Fibroblast of lung (primary cell): ENCODE measurements at regions not wholly inside any gene's neighbourhood (a gene's known extent, or its start where the extent isn't known, plus 50 kb on each side); places are given as distances from the start of the nearest gene placed in this dataset.

ENCODE experiments used
- DNase-seq, 2 donors: peaks; one replicate each; pipeline versions ENCODE4 v3.0.0 to v3.0.0-alpha.2; 2010; ENCODE audit warnings: low read depth in 2 of 2
- H2AFZ ChIP-seq: 2 replicates; pipeline ENCODE4 v1.5.1; 2012; ENCODE audit warnings: low read length, control low read depth, inconsistent platforms
- H3K27ac ChIP-seq: 2 replicates; pipeline ENCODE4 v1.5.1; 2011; ENCODE audit warnings: low read length, control low read depth; ENCODE audit not compliant: insufficient read depth
- H3K27me3 ChIP-seq: 2 replicates; pipeline ENCODE4 v1.5.1; 2011; ENCODE audit warnings: mild to moderate bottlenecking, low read length; ENCODE audit not compliant: control insufficient read depth, insufficient read depth
- H3K36me3 ChIP-seq: 2 replicates; pipeline ENCODE4 v1.5.1; 2011; ENCODE audit warnings: low read length; ENCODE audit not compliant: control insufficient read depth, insufficient read depth
- H3K4me1 ChIP-seq: 2 replicates; pipeline ENCODE4 v1.5.1; 2011; ENCODE audit warnings: low read length; ENCODE audit not compliant: control insufficient read depth, insufficient read depth; ENCODE audit errors: extremely low read depth
- H3K4me2 ChIP-seq: 2 replicates; pipeline ENCODE4 v1.5.1; 2011; ENCODE audit warnings: low read length, control low read depth; ENCODE audit not compliant: insufficient read depth; ENCODE audit errors: extremely low read depth
- H3K4me3 ChIP-seq, 4 experiments: fragments of 200-600 bp in 1 of 4; sonication (generic) in 1 of 4; replicated peaks in 1 of 4; 2 replicates each; pipeline ENCODE4 v1.5.1; 2011 to 2016; ENCODE audit warnings: low read length in 4 of 4, low read depth in 3 of 4, mild to moderate bottlenecking in 3 of 4, control low read depth in 2 of 4, inconsistent platforms in 1 of 4, mixed read lengths in 1 of 4; ENCODE audit not compliant: insufficient read depth in 1 of 4; ENCODE audit errors: control extremely low read depth in 1 of 4
- H3K79me2 ChIP-seq: 2 replicates; pipeline ENCODE4 v1.5.1; 2012; ENCODE audit warnings: mild to moderate bottlenecking, low read length, inconsistent platforms; ENCODE audit not compliant: control insufficient read depth, insufficient read depth
- H3K9ac ChIP-seq: 2 replicates; pipeline ENCODE4 v1.5.1; 2011; ENCODE audit warnings: mild to moderate bottlenecking, low read length, control low read depth; ENCODE audit not compliant: insufficient read depth
- H3K9me3 ChIP-seq: 2 replicates; pipeline ENCODE4 v1.5.1; 2012; ENCODE audit warnings: low read depth, low read length; ENCODE audit not compliant: control insufficient read depth, insufficient read depth
- H4K20me1 ChIP-seq: 2 replicates; pipeline ENCODE4 v1.5.1; 2011; ENCODE audit warnings: low read length; ENCODE audit not compliant: control insufficient read depth, insufficient read depth; ENCODE audit errors: extremely low read depth
- EZH2 ChIP-seq: IDR thresholded peaks from 2 replicates; pipeline ENCODE4 v1.5.1; 2012; ENCODE audit warnings: low read length, control low read depth, mild to moderate bottlenecking; ENCODE audit errors: missing control alignments
- TF ChIP-seq, protein P1 (sequence below), 2 donors: IDR thresholded peaks in 1 of 2; conservative IDR thresholded peaks in 1 of 2; 1 replicate in 1 of 2; 2 replicates in 1 of 2; pipeline ENCODE4 v1.5.1; 2011 to 2012; ENCODE audit warnings: low read length in 2 of 2, control low read depth in 1 of 2, inconsistent platforms in 1 of 2, low read depth in 1 of 2, mild to moderate bottlenecking in 1 of 2

DNA sequence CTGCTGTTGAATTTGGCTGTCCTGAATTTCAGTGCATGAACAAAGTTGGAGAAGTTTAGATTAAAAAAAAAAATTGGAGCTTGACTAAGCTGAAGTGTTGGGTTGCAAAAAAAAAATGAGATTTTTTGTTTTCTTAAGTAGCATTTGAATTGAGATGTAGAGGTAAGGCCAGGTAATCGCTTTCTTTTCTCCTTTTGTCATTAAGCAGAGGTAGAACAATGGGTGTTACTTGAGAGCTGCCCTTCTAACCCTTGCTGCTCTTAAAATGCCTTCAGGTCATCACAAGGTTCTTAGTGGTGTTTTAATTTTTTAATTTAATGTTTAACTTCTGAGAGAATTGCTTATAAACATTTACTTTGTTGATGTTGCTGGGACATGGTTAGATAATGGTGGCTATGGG is 84.1 kb upstream of the PRDM1 start:
- Histone ChIP-seq H3K4me2 (no peak overlapping the region), H3K9me3 (no peaks in the 10 kb centered on the region), H3K27me3 (no peaks in the 10 kb centered on the region), H3K27ac (no peak overlapping the region), H3K4me3 (no peak overlapping the region), H3K79me2 (no peaks in the 10 kb centered on the region), H2AFZ (no peak overlapping the region), H4K20me1 (no peaks in the 10 kb centered on the region), H3K9ac (no peak overlapping the region), H3K4me1 (peaks cover 3% of the 10 kb centered on the region), H3K36me3 (no peaks in the 10 kb centered on the region)
- no peak for DNase-seq
- TF ChIP-seq EZH2 = no peak
- TF ChIP-seq, protein P1, sequence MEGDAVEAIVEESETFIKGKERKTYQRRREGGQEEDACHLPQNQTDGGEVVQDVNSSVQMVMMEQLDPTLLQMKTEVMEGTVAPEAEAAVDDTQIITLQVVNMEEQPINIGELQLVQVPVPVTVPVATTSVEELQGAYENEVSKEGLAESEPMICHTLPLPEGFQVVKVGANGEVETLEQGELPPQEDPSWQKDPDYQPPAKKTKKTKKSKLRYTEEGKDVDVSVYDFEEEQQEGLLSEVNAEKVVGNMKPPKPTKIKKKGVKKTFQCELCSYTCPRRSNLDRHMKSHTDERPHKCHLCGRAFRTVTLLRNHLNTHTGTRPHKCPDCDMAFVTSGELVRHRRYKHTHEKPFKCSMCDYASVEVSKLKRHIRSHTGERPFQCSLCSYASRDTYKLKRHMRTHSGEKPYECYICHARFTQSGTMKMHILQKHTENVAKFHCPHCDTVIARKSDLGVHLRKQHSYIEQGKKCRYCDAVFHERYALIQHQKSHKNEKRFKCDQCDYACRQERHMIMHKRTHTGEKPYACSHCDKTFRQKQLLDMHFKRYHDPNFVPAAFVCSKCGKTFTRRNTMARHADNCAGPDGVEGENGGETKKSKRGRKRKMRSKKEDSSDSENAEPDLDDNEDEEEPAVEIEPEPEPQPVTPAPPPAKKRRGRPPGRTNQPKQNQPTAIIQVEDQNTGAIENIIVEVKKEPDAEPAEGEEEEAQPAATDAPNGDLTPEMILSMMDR (conservative IDR thresholded peaks at IDR 0.05 in 1 of 2, IDR thresholded peaks at IDR 0.05 in 1 of 2; ENCODE audit: low read depth in 1 of 2, low read length in 2 of 2) = no peak

DNA sequence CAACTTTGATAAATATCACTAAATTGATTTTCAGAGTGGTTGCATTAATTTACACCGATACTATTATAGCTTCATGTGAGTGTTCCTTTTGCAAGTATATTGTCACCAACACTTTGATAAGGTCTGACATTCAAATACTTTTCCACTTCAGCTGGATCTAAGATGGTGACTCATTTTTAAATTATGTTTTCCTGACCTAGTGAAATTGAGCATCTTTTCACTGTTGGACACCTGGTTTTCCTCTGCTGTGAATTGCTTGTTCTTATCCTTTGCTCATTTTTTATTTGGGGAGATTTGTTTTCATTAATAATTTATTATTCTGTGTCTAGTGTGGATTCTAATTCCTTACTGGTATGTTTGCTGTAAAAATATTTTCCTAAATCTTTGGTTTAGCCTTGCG is 85.2 kb upstream of the PRDM1 start:
- H2AFZ ChIP-seq = no peak overlapping the region
- no peak overlapping the region for H3K4me2 ChIP-seq
- H3K27ac ChIP-seq = no peak overlapping the region
- no peaks in the 10 kb centered on the region for H3K36me3 ChIP-seq
- no peak overlapping the region for H3K4me3 ChIP-seq
- H3K4me1 ChIP-seq = peaks cover under 1% of the 10 kb centered on the region
- no peaks in the 10 kb centered on the region for H3K9me3 ChIP-seq
- no peaks in the 10 kb centered on the region for H4K20me1 ChIP-seq
- no peaks in the 10 kb centered on the region for H3K27me3 ChIP-seq
- no peaks in the 10 kb centered on the region for H3K79me2 ChIP-seq
- H3K9ac ChIP-seq = no peak overlapping the region
- TF ChIP-seq, protein P1 (conservative IDR thresholded peaks at IDR 0.05 in 1 of 2, IDR thresholded peaks at IDR 0.05 in 1 of 2; ENCODE audit: low read depth in 1 of 2, low read length in 2 of 2) = no peak
- TF ChIP-seq EZH2 = no peak
- DNase-seq = no peak

DNA sequence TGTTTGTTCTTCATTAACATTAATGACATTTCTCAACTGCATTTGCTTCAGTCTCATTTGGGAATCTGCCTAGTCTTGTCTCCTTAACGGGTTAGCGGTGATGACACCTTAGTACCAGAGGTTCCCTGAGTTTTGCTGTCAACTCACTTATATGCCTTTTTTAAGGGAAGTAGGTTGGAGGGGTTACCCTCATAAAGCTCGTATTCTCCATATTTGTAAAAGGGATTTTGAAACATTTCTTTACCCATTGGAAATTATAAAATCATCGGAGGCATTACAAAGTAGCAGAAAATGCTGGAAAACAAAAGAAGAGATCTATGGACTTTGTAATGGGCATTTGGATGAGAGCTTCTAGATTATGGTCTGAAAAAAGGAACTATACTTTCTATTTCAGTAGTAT is 88.7 kb upstream of the PRDM1 start:
- Histone ChIP-seq H3K4me1 (peaks cover 3% of the 10 kb centered on the region), H3K27ac (no peak overlapping the region), H3K79me2 (no peaks in the 10 kb centered on the region), H4K20me1 (no peaks in the 10 kb centered on the region), H2AFZ (no peak overlapping the region), H3K27me3 (no peaks in the 10 kb centered on the region), H3K4me2 (no peak overlapping the region), H3K9ac (no peak overlapping the region), H3K4me3 (no peak overlapping the region), H3K9me3 (no peaks in the 10 kb centered on the region), H3K36me3 (no peaks in the 10 kb centered on the region)
- TF ChIP-seq, protein P1 (conservative IDR thresholded peaks at IDR 0.05 in 1 of 2, IDR thresholded peaks at IDR 0.05 in 1 of 2; ENCODE audit: low read depth in 1 of 2, low read length in 2 of 2) = no peak
- no peak for TF ChIP-seq EZH2
- DNase-seq = no peak
